Activated CD4-positive, alpha-beta T cell treated with anti-CD3 and anti-CD28 coated beads, Interleukin-2, amount 50 U/mL, for 48 hours (primary cell): ENCODE measurements at regions not wholly inside any gene's neighbourhood (a gene's known extent, or its start where the extent isn't known, plus 50 kb on each side); places are given as distances from the start of the nearest gene placed in this dataset.
"Not testable (repeated sequence)": the region's sequence is repeated elsewhere in the genome, so short reads cannot be mapped to it uniquely, and the experiment has no call there.

Source experiments
- DNase-seq, 2 experiments: peaks; one replicate each; pipeline ENCODE4 v3.0.0-alpha.2; 2020

DNA sequence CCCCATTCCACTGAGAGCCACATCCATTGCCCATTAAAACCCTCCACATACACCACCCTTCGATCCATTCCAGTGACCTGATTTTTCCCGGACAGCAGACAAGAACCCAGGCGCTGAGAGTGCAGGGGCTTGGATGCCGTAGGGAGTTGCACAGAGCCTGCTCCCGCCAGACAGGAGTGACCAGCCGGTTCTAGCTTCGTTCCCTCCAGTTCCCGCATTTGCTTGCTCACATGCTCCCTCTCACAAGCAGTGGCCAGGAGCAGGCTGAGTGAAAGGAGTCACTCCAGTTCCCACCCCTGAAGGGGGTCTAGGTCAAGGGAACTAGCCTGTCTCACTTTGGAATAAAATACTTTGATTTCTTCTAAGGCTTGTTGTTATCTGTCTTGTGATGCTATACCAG is 119.5 kb downstream of the SKIDA1 start:
- DNase-seq, result no peak

DNA sequence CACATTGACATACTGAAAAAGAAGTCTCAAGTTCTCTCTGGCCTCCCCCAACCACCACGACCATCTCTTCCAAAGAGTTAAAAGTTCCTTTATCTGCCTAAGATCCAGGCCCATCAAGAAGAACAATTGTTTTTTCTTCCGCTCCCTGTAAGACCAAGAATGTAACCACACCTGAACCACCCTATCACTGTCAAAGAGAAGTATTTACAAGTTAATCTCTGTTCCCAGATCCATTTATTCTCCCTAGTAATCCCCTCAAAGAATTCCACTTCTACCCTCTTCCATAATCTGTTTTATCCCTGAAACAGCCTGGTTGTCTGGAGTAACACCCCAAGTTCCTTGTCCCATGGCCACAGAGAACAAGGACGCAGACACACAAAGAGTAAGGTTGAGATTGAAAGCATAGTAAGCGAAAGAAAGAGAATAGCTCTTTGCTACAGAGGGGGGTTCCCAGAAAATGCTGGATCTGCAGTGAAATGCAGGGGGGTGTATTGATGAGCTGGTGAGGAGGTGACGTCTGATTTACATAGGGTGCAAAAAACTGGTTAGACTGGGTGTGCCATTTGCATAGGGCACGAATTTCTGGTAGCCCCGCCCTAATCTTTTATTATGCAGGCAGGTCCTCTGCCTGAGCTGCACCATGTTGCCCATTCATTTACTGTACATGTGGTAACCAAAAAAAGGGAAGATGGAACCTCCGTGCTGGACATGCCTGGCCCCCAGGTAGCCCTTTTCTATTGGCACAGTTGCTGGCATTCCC is 122.0 kb downstream of the SKIDA1 start:
- DNase-seq, result no peak

- no peak for DNase-seq
These were observed 122.8 kb downstream of the SKIDA1 start for GRCh38 chr10:21402606-21403083.

DNA sequence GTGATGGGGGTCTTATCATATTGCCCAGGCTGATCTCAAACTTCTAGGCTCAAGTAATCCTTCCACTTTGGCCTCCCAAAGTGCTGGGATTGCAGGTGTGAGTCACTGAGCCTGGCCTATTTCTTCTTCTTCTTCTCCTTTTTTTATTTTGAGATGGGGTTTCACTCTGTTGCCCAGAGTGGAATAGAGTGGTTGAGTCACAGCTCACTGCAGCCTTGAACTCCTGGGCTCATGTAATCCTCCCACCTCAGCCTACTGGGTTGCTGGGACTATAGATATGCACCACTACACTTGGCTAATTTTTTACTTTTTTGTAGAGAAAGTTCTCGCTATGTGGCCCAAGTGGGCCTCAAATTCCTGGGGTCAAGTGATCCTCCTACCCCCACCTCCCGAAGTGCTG is 124.3 kb downstream of the SKIDA1 start:
- DNase-seq, result no peak

GRCh38 chr10:21399392-21400035 is 126.0 kb downstream of the SKIDA1 start:
- DNase-seq, result no peak

GRCh38 chr10:21398563-21399231 is 126.8 kb downstream of the SKIDA1 start:
- DNase-seq, result no peak

DNA sequence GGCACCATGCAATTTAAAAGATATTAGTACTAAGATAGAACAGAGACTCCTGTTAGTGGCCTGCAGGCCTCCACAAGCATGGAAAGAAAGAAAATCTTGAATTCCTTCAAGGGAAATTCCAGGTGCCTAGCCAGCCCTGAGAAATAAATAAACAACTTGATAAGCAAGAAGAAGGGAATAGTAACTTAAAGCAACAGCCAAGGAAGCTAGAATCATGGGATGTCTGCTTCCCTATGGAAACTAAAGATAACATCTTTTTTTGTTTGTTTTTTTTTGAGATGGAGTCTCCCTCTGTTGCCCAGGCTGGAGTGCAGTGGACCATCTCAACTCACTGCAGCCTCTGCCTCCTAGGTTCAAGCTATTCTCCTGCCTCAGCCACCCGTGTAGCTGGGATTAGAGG is 128.6 kb downstream of the SKIDA1 start:
- DNase-seq, result no peak

DNA sequence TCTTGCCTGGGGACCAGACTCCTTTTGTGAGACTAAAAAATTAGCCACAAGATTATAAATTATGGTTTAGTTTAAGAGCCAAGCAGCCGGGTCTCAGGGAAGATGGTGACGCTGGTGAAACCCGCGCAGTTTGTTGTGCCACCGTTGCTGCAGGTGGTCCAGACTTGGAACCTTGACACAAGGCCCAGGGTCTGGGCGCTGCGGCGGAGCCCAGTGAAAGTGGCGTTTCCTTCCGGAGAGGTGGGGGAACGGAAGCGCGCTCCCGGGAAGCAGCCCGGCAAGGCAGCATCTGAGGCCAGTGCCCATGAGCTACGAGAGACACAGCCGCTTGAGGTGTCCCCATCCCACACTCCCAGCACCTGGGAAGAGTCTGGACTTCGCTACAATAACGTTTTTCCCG is 131.6 kb downstream of the SKIDA1 start:
- DNase-seq, result no peak

GRCh38 chr10:21388589-21388988 is 136.9 kb downstream of the SKIDA1 start:
- DNase-seq, result no peak

- no peak for DNase-seq
These were observed 137.6 kb downstream of the SKIDA1 start for GRCh38 chr10:21387868-21388267.

GRCh38 chr10:21385996-21386585 is 139.4 kb downstream of the SKIDA1 start:
- no peak for DNase-seq

- no peak for DNase-seq
These were observed 139.9 kb downstream of the SKIDA1 start for GRCh38 chr10:21385536-21385935.

GRCh38 chr10:21379143-21379542 is 146.3 kb downstream of the SKIDA1 start:
- DNase-seq, result no peak

DNA sequence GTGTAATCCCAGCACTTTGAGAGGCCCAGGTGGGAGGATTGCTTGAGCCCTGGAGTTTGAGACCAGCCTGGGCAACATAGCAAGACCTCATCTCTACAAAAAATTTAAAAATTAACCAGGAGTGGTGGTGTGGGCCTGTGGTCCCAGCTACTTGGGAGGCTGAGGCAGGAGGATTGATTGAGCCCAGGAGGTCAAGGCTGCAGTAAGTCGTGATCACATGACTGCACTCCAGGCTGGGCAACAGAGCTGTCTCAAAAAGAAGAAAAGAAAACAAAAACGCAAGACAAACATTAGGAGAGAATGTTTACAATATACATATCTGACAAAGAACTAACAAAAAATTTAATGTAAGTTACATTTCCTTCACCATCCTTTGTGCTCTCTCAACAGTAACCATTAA is 150.2 kb downstream of the SKIDA1 start:
- DNase-seq, result not testable (repeated sequence)

DNA sequence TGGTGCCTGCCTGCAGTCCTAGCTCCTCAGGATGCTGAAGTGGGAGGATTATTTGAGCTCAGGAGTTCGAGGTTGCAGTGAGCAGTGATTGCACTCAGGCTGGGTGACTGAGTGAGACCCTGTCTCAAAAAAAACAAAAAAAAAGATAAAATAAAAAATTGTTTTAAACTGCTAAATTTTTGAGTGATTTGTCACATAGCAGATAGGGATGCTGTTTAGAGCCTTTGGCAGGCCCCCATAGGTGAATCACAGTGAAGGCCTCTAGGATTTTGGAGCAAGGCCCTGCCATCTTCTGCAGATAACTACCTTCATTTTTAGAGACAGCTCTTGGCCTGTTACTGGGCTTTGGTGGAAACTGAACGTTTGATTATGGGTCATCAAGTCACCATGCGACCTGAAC is 151.6 kb downstream of the SKIDA1 start:
- not testable (repeated sequence) for DNase-seq

GRCh38 chr10:21372651-21373410 is 152.7 kb downstream of the SKIDA1 start:
- DNase-seq, result peak; percentile 33 to 37

DNA sequence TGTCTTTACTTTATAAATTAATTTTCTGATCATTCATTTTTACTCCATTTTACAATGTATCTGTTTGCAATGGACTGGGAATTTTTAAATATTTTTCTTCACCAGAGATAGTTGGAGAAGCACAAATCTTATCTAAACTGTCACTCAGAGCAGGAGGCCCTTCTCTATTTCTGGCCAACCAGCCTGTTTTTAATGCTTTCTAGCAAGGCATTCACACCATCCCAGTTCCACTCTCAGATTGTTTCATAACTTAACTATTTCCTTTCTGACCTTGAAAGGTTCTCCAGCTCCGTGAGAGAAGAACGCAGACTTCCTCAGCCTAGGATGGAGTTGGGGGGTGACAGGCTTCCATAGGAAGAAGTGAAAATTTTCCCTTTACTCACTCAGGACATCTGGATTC is 155.8 kb downstream of the SKIDA1 start:
- no peak for DNase-seq

GRCh38 chr10:21368728-21369425 is 156.6 kb downstream of the SKIDA1 start:
- peak in 1 of 2 experiments; percentile 9 for DNase-seq

DNA sequence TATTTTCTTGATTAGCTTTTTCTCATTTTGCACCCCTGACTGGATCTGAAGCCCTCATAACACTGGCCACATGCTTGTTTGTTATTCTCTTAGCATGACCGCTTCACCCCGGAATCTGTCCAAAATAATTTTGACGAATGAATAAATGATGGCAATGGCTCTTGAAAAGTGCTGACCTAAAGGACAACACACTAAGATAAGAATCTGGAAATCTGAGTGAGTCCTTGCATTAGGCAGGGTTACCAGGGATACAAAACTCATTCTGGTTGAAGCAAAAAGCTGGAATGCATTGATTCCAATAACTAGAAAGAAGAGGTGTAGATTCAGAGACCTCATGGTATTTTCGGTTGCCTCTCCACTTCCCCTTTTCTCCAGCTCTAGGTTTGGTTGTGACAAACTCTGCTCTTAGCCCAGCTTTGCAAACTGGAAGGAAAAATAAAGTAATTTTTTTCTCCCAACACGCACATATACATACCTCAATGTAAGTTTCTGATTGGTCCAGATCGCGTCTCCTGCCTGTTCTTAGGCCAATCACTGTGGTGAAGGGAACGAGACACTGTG is 157.4 kb downstream of the SKIDA1 start:
- no peak for DNase-seq

DNA sequence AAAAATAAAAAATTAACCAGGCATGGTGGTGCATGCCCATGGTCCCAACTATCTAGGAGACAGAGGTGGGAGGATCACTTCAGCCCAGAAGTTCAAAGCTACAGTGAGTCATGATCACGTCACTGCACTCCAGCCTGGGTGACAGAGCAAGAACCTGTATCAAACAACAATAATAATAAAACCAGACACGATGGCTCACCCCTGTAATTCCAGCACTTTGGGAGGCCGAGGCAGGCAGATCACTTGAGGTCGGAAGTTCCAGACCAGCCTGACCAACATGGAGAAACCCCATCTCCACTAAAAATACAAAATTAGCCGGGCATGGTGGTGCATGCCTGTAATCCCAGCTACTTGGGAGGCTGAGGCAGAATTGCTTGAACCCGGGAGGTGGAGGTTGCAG is 159.4 kb downstream of the SKIDA1 start:
- not testable (repeated sequence) for DNase-seq

- no peak for DNase-seq
These were observed 161.0 kb downstream of the SKIDA1 start for GRCh38 chr10:21364196-21365114.
